Nucleus accumbens (tissue), 56 donors: ENCODE measurements at regions not wholly inside any gene's neighbourhood (a gene's known extent, or its start where the extent isn't known, plus 50 kb on each side); places are given as distances from the start of the nearest gene placed in this dataset.
"Not testable (repeated sequence)": the region's sequence is repeated elsewhere in the genome, so short reads cannot be mapped to it uniquely, and the experiment has no call there.

Source experiments
- DNase-seq, 56 donors: peaks; one replicate each; lab custom pipeline; 2025; lab: John Stamatoyannopoulos, UW

DNA sequence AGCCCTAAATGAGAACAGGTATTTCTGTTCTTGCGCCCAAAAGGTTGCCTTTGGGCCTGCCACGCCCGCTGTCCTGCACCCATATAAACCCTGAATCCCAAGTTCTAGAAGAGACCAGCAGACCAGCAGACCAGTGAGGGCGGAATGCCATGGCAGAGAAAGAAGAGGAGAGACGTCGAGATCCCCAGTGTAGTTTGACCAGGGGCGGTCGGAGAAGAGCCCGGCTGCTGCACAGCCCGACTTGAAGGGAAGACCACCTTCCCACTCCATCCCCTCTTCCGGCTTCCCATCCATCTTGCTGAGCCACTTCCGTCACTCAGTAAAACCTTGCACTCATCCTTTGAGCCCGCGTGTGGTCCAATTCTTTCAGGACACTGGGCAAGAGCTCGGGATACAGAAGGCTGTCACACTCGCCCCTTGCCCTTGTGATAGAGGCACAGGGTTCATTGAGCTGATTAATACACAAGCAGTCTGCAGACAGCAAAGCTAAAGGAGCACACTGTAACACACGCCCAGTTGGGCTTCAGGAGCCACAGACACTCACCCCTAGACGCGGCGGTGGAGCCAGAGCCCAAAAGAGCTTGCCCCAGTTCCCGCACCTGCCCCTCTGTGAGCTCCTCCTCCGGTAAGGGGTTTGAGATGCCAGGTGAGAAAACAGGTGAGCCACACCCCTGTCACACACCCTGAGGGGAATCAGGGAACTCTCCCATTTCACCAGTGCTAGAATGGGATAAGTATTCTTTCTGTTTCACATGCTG is 230.8 kb downstream of the PCDH10 start:
- DNase-seq = no peak

- DNase-seq = no peak
Measured at GRCh38 chr4:133377286-133377685, 228.2 kb downstream of the PCDH10 start.

DNA sequence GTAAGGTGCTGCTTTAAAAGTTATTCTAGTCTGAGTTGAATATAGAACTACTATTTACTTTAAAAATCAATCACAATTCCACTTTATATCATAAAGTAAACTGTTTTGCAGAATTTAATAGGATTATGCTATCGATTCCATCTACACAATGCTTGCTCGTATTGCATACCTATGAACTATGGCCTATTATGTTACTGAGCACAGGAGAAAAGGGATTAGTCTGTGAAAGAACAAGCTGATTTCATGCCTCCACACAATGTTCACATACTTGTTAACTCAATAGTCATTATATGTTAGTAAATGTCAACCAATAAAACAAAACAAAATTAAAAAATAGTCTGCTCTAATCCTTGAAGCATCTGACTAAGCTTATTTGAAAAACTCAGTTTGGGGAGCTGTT is 223.6 kb downstream of the PCDH10 start:
- no peak for DNase-seq

GRCh38 chr4:133355633-133356032 is 206.5 kb downstream of the PCDH10 start:
- DNase-seq = no peak

DNA sequence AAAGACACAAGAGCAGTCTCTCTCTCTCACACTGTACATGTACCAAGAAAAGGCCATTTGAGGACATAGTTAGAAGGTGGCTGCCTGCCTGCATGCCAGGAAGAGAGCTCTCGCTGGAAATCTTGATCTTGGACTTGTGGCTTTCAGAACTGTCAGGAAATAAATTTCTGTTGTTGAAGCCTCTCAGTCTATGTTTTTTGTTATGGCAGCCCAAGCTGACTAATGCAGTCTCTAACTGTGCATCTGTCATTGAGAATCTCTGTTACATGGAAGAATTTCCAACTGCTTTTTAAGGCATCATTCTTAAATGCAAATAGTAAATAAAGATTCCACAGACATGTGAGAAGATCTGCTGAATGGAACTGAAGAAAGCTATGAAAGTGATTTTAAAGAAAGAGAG is 198.3 kb downstream of the PCDH10 start:
- DNase-seq = no peak

- DNase-seq = no peak
Measured at GRCh38 chr4:133324491-133324890, 175.4 kb downstream of the PCDH10 start.

DNA sequence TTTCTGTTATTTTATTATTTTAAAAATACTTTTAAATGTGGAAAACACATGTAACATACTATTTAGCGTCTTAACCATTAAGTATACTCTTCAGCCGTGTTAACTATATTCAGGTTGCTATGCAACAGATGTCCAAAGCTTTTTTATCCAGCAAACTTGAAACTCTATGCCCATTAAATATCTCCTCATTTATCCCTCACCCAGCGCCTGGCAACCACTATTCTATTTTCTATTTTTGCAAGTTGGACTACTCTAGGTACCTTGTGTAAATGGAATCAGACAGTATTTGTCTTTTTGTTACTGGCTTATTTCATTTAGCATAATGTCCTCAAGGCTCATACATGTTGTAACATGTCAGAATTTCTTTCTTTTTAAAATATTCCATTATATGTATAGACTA is 174.6 kb downstream of the PCDH10 start:
- no peak for DNase-seq

GRCh38 chr4:133320576-133321170 is 171.6 kb downstream of the PCDH10 start:
- DNase-seq = peak in 7 of 56 donors; percentile 0 to 15 (median 2)

GRCh38 chr4:133316909-133317308 is 167.8 kb downstream of the PCDH10 start:
- DNase-seq = peak in 2 of 56 donors; percentile 0 to 18

GRCh38 chr4:133314991-133315390 is 165.9 kb downstream of the PCDH10 start:
- DNase-seq = no peak

GRCh38 chr4:133287396-133287795 is 138.3 kb downstream of the PCDH10 start:
- DNase-seq = no peak

DNA sequence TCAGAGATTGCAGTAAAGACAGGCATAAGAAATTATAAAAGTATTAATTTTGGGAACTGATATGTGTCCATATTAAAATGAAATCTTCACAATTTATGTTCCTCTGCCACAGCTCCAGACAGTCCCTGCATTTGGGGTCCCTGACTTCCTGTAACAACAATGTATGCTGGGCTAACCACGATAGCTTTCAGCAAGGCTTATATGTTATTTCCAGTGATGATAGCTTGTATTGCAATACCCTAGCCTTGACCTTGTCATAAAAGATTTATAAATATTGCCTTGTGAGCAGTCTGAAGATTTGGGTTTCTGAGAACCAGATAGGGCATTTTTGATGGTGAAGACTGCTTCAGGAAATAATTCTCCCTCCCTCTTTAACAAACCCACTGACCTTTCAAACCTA is 129.5 kb downstream of the PCDH10 start:
- no peak for DNase-seq

- not testable (repeated sequence) for DNase-seq
Measured at GRCh38 chr4:133277940-133278339, 128.8 kb downstream of the PCDH10 start.

- DNase-seq = no peak
Measured at GRCh38 chr4:133275246-133275645, 126.2 kb downstream of the PCDH10 start.

DNA sequence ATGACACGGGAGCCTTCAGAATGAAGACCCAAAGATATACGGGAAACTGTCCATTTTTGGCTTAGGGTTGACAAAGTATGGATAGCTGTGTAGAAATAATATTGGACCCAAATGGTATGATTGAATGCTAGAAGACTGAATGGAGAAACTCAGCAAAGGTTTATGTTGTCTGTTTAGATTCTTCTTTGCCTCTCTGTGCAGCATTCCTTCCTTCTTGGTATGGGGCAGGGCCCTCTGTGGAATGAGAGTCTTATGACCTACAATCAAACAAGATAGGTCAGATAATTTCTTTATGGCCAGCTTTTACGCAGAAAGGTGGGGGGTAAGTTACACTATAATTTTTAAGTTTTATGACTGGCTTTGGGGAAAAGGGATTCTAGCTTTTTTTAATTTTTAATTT is 124.3 kb downstream of the PCDH10 start:
- DNase-seq = no peak

GRCh38 chr4:133270021-133270570 is 121.0 kb downstream of the PCDH10 start:
- DNase-seq = no peak

GRCh38 chr4:133268205-133268604 is 119.1 kb downstream of the PCDH10 start:
- DNase-seq = no peak

GRCh38 chr4:133267506-133267905 is 118.4 kb downstream of the PCDH10 start:
- DNase-seq = not testable (repeated sequence)

DNA sequence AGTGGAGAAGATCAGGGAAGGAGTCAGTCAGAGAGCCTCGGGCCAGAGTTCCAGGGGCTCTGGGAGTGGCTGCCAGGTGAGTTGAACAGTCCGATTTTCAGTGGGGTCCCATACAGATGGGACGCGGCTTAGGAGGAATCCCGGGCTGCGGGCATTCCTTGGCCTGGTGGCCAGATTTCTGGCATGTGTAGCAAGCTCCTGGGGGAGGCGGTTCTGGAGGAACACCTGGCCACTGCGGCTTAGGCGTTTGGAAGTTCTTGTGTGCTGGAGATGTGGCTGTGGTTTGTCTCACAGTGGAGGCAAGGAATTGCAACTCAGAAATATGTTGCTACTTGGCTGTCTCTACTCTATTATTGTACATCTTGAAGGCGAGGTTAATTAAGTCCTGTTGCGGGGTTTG is 117.9 kb downstream of the PCDH10 start:
- DNase-seq = not testable (repeated sequence)

GRCh38 chr4:133264251-133264650 is 115.2 kb downstream of the PCDH10 start:
- DNase-seq = not testable (repeated sequence)

DNA sequence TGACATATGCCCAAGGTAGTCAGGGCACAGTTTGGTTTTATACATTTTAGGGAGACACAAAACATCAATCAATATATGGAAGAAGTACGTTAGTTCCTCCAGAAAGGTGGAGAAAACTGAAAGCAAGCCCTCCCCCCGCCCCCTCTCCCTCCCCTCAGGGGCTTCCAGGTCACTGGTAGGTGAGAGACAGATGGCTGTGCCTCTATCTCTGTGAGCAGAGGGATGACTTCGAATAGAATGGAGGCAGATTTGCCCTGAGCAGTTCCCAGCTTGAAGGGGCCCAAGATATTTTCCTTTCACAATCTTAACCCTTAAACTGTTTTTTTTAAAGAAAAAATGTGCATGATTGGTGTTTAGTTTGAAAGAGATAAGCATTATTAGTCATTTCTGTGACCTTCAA is 114.0 kb downstream of the PCDH10 start:
- no peak for DNase-seq

DNA sequence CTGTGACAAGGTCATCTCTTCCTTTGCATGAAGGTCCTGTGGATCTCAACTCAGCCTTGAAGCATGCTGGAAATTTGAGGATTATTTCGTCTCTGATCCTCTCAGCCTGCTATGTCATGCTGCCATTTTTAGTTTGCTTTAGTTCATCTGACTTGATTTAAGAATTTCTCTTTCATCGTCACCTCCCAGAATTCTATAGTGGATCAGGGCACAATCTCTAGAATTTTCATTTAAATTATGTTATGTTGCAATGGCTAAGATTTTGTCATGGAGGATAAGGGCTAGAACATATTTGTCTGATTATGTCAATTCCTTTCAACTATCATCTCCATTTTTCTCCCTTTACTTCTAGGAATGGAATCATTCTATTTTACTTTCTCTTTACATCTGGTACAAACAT is 98.8 kb downstream of the PCDH10 start:
- DNase-seq = no peak
